HG03060 (cell line): ENCODE measurements at regions not wholly inside any gene's neighbourhood (a gene's known extent, or its start where the extent isn't known, plus 50 kb on each side); places are given as distances from the start of the nearest gene placed in this dataset.

Source experiments
- ATAC-seq: cut with Tn5 transposase; IDR thresholded peaks from one replicate; pipeline ENCODE4 v1.9.1; 2021; ENCODE audit warnings: low read depth, moderate number of reproducible peaks; ENCODE audit not compliant: unreplicated experiment

DNA sequence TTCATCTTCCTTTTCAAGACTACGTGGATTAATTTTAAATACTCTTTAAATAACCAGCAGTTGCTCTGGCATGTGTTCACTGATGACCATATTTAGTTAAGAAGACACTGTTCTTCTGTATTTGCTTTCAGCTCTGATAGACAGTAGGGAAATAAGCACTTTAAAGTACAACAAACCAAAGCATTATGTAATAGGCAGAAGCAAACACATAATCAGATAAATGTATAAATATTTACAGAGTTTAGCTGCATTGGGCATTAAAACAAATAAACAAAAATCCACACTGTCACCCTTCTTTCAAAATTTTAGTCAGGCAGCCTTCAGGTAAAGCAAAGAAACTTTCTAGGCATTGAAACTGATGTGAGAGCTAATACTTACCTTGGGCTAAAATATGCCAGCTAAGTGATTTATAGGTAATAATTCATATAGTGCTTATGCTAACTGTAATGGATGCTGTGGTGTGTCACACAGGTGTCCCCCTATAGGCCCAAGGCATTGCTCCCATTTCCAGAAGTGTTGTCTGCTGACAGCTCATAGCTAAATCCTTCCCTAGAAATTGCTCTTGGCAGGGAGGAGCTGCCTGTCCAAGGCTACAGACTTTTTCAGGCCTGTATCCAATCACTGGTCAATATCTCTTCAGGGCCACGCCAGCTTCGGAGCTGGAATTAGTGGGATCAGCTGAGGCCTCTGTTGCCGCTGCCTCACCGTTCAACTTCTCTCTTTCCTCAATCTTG is 111.5 kb upstream of the CITED2 start:
- no peak for ATAC-seq

DNA sequence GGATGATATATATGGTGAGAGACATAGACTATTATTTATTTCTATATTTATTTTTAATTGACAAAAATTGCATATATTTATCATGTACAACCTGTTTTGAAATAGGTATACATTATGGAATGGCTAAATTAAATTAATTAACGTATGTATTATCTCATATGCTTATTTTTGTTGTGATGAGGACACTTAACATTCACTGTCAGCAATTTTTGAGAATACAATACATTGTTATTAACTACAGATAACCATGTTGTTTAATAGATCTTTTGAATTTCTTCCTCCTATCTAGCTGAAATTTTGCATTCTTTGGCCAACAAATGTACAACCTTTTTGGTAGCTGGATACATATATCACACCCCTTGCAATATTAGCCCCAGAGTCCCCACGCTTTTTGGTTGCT is 110.7 kb upstream of the CITED2 start:
- no peak for ATAC-seq

DNA sequence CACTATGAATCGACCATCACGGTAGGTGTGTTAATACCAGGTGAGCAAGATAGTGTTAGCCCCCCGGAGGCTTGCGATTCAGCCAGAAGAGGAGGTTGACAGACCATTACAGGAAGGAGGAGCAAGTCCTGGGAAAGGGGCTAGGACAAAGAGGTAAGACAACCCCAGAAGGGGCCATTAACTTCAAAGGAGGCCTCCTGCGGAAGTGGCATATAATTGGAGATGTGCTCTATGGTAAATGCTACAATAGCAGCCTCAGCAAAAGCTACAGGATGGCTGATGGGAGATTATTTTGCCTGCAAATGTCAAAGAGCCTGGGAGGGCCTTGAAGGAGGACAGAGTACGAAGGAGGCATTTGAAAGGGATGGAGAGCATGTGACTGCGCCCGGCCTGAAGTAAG is 108.6 kb upstream of the CITED2 start:
- ATAC-seq = no peak

DNA sequence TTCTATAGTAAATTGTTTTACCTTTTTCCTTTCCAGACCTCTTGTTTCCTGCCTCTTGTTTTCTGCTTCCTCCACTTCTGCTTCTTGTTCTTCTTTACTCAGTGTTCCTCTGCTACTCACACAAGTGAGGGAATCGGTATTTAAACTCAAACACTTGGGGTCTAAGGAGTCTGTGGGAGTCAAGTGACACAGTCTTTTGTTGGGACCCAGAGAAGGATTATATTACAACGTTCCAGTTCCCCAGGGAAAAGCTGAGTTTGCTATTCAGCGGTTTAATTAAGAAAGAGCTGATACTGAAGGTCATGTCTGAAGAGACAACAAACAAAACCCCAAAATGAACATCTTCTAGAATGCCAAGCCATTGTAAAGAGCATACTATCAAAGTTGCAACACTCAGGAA is 107.8 kb upstream of the CITED2 start:
- ATAC-seq = no peak

DNA sequence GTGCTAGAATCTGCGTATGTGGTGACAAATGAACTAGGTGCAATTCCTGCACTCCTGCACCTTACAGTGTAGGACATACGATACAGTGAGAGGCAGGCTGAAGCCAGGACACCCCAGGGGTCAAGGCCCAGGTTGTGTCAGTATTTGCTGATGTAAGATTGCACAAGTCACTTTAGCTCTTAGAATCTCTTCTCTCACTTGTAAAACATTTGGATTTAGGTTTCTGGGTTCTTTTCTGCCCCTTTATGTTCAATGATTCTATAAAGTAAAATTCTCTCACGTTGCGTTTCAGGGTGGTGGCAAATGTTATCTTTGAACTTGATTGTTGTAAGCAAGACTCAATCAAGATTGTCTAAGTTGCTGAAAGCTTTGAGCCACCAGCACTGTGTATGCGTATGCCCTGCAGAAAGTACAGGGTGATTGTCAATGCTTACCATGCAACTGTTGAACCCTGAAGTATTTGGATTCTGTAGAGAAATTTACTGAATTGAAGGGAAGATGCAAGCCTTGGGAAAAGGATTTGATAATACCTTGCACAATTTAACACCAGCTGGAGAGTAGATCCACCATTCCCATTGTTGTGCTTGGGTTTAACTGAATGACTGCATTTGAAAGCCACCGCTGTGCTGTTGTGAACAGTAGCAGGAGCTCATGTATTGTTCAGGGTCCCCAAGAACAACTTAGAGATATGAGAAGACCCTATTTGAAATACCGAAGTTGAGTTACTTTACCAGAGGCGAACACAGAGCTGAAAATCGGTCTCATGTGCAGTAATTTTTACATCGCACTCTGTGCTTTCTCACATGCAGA is 106.1 kb upstream of the CITED2 start:
- ATAC-seq = no peak

DNA sequence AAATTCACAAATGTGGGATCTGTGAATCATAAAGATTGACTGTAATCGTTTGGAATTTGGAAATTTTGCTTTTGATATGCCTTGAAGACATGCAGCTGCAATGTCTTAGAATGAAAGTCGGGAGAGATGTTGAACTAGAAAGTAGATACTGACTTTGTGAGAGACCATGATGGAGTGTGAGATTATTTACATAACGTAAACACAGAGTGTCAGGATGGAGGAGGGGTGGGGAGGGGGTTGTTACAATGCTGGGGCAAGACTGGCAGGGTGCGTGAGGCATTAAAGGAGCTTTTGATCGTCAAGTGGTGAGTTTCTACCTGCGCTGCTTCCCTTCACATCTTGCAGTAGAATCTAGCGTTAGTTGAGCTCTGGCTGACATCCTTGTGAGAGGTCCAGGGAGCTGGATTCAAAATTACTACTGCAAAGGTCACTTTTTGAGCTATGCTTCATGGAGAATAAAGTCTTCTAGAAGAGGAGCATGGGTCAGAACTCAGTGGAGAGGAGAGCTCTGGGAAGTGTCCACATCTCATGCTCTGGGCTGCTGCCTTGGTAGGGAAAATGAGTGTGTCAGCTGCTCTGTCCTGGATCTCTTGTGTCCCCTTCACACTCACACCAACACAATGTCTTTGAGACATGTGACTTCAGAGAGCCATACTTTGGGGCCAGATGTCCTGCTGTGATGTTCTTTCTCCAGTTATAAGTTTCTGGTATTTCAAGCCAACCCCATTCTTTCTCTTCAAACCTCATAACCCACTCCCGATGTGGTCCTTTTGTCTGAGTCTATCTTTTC is 105.2 kb upstream of the CITED2 start:
- no peak for ATAC-seq

DNA sequence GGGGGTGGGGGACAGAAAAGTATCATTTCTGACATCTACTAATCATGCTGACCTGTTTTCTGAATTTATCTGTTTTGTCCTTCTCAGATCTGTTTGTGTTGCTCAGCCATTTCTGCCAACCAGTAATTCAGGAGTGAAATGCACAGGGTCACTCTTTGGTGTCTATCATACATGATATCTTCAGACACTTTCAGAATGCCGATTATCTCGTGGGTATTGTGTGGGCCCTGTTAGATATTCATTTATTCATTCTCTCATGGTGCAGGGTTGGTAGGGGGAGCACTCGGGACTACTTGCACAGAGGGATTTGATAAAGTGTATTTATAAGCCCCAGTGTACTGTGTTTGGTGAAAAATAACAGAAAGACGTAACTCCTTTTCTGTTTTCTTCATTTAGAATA is 101.2 kb upstream of the CITED2 start:
- no peak for ATAC-seq

DNA sequence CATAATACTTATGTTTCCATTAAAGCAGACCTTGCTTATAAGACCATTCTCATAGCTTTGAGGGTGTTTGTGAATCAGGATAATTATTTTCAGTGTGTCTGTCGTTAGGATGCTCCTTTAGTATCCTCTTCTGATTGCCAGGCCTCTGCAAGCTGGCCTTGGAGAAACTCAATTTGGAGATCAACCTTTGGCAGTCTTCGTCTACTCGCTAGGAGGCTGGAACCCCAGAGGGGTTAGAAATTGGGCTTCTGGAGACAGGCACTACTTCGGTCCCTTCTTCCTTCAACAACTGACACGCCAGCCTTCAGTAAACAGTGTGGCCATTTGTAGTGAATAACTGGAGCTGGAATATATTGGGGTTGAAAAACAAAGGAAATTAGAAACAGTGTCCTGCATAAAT is 100.8 kb upstream of the CITED2 start:
- no peak for ATAC-seq

DNA sequence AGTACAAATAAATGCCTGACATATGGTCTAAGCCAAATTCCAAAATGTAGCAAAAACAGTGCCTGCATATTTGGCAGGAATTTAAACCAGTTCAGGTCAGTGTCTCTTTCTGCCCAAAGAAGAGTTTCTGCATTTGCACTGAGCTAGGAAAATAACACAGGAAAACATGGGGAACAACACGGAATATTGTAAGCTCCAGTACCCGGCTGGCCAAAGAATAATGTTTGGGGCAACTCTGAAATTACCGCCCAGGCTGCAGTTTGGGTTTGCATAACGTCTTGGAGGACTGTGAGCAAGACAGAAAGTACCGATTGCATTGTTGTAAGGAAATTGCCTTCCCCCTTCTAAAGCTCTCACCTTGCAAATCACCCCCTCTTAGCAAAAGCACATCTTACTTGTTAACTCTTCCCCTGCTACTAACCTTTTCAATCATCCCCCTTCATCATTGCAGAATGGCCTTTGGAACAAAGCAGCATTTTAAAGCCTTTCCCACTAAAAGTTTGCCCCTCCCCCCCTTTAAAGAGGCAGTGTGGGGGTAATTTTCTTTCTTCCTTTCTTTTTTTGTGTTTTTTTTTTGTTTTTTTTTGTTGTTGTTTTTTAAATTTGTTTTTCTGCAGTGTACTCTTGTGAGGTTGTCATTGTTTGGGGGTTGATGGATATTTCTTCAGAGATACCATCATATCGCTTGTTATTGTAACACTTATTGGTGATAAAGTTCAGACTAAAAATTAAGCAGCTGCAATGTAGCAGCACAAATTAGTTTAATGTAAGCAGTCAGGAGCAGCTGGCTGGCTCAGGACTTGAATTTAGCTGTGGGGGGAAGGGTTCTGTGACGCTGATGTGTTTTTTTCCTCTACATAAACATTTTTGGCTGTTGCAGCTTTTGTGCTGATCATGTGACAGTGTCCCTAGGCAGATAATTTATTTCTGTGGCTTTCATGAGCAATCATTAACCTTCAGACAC is 100.0 kb upstream of the CITED2 start:
- ATAC-seq = no peak

DNA sequence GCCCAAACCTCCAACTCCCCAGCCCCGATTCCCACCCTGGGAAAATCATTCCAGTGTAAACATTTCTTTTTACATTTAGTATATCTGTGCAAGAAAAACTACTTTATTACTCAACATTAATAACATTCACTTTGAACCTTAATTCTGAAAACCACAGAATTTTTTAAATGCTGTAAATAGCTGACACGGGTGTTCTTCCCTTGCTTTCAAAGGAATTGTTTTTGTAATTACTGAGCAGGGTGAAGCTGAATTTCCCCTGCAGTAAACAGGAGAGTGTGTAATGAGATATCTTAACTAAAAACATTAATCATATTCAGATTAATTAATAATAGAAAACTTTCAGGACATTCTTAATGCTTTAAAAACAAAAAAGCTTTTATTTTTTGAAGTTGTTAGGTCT is 99.3 kb upstream of the CITED2 start:
- ATAC-seq = no peak

DNA sequence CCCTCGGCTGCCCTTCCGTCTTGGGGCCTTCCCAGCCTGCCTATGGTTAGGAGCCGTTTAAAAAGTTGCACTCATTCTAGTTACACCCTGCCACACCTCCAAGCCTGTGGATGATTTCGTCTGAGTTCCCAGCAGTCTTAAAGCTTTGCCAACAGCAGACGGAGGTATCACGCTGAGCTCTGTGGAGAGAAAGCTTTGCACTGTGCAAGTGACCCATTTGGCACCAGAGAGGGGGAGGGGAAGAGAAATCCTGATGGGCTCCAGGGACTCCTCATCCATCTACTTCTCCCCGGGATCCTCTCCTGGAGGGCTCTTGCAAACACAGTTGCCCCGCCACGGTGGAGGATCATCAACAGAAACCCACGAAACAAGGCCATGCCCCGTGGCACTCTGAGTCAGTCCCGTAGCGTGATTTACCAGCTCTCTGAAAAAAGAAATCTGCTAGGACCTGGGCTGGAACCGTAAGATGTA is 98.8 kb upstream of the CITED2 start:
- ATAC-seq = no peak

DNA sequence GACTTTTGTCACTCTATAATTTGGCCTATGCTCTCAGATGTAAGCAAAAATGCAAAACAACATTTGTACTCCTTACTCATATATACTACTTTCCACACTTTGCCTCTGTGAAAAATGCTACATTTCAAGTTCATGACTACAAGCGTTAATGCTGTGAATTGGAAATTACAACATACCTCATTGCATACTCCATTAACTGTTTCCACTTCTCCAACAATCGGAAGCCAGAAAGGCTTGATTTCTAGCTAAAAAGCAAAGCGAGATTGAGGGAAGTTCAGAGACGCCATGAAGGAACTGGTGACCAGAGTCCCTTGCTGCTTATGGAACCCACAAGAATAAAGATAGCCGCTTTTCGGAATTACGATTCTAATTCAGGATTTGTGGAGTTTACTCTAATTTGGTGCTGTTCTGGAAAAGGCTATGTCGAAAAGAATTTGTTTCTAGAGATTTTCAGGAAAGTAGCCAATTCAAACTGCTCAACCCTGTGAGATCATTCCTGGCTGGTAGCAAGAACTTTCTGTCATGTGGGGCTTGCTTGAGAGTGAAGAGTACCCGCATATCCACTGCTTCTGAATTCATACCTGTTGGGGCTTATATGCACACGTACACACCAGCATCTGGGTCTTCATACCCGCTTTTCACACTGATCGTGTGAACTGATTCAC is 98.0 kb upstream of the CITED2 start:
- ATAC-seq = no peak

DNA sequence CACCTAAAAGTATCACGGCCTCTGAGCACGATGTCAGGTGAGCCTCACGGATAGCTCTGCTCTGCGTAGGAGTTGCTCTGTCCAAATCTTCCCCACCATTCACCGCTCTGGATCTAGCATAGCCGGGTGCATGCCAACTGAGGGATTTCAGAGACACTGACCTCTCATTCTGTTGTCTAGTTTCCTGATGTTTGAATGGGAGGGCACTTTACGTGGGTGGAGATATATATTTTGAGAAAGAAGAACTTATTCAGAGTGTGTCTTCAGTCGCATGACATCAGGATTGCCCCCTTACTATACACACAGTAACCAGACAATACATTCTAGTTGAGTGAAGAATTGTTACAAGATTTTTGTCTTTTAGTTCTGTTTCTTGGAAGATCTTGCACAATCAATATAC is 96.5 kb upstream of the CITED2 start:
- no peak for ATAC-seq

DNA sequence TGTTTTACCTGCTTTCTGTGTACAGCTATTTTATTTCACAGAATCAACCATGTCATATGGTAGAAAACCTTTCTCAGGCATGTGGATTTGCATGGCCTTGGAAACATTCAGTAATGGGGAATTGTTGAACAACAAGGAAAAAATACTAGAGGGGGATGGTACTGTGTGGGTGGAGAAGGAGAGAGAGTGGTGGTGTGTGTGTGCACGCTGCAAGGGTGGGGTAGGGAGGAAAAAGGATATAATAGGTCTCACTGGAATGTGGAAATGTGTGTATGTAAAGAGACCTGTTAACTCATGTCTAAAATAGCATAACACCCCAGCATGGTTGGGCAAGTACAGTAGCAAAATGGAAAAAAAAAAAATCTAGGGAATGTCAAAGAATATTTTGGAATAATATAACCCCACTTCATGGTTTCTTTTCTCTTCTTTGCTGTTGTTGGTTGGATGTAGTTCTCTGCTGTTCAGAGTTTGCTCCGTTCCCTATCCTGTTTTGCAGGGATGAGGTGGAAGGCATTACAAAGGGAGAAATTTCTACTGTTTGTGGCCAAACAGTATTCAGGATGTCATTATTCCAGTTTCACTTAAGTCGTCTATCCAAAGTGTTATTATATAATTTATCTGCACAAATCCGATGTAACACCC is 93.9 kb upstream of the CITED2 start:
- no peak for ATAC-seq

DNA sequence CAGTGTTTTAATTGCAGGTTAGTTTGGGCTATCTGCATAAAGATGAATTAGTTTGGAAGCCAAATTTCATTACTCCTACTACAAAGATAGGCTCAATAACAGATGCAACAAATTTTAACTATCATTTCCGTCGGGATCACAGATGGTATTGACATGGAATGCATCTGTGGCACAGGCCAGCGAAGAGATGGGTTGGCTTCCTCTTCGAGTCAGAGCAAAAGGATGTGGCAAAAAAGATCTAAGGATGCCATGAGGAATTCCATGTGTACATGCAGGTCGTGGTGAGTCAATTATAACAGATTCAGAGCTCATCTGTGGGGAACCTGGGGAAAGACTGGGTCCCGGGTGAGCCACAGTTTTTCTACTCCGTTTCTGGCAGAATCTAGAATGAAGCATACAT is 83.0 kb upstream of the CITED2 start:
- ATAC-seq = no peak

DNA sequence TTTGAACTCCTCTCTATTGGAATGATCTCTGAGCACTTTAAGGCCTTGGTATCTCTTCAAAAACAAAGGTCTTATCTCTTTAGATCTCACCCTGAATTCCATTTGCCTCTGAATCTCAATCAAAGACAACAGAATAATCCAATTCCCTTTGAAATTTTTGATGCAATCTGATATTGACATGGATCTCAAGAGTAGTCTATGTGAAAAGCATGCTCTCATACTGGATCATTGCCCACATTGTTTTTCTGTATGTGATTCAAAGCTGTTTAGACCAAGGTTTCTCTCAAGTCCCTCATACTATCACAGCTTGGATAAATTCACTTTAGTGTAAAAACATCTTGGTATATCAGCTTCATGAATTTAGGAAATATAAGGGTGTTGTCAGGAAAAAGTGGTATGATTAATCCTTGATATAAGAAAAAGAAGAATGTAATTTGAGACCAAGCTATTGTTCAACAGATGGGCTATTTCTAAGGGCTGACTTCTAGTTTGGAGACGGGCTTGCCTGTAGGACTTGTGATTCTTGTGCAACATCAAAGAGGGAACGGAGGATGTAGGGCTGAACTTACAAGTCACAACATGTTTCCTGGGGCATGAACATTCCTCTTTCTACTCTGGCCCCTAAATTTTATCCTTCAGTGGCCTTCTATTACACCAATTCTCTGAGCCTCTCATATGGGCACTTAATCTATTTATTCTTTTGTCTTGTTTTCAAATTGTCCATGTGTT is 77.9 kb upstream of the CITED2 start:
- ATAC-seq = no peak

DNA sequence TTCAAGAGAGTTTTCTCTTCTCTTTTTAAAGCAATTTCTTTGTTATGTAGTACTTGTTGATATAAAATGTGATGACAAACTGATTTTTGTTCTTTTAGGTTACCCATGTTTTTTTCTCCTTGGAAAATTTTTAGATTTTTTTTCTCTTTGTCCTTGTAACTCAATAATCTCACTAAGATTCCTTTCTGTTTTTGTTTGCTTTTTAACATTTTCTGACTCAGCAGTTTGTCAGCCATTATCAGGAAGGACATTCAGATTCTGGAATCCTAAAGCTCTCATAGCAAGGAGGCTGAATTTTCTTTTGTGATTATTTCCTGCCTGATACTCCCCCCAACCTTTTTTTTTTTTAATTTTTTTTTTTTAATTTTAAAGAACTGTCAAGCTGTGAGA is 75.2 kb upstream of the CITED2 start:
- ATAC-seq = no peak

DNA sequence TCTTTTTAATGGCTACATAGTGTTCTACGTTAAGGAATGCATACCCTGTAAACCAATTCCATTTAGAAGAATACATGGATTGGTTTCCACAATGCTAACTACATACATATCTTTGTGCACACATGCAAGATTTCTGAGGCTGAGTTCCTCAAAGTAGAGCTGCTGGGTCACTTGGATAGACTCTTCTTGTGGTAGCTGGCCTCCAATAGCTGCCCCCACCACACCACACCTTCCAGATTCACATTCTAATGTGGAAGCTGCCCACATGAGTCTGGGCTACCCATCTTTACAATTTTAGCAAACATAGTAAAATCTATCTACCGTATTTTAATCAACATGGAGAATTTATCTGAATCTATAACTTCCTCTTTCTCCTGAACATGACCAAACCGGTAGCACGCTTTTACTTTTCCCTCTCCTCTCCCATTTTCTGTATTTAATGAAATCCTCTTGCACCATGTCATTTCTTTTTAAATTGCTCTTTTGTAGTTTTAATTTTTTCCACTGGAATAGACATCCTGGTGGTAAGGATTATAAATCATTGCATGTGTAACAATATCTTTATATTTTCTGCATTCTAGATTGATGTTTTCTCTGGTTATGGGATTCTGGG is 74.7 kb upstream of the CITED2 start:
- no peak for ATAC-seq
